ENCODE measurements at regions not wholly inside any gene's neighbourhood (a gene's known extent, or its start where the extent isn't known, plus 50 kb on each side); places are given as distances from the start of the nearest gene placed in this dataset.

DNA sequence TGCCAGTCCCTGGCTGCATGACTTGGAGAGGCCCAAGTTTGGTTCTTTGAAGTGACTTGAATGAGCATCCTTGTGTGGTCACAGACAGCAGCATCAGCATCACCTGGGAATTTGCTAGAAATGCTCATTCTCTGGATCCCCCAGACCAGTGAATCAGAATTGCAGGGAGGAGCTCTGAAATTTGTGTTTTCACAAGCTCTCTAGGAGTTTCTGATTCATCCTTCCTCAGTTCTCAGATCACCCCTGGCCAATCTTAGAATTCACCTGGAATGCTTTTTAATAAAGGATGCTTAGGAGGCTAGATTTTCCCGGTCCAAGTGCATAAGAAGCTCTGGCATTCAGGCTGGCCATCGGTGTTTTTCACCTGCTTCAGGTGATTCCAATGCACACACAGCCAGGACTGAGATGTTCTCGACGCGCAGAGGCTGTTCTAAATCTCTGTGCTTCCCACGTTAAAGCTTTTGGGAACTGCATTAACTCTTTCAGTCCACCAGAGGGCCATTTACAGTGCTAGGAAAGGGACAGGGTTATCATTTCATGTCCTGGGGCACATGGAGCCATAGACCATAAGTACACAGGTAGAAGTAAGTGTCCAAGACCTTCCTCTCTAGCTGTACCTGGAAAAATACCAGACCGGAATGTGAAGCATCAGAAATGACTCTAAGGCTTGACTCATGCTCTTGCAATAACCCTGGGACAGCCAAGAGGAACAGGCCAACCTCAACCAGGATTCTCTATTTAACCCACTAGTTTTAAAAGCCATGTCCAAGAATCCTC is 85.7 kb upstream of the XYLT1 start:
- no peak for TF ChIP-seq POLR2A (IDR thresholded peaks at IDR 0.05)
- TF ChIP-seq, protein P1, sequence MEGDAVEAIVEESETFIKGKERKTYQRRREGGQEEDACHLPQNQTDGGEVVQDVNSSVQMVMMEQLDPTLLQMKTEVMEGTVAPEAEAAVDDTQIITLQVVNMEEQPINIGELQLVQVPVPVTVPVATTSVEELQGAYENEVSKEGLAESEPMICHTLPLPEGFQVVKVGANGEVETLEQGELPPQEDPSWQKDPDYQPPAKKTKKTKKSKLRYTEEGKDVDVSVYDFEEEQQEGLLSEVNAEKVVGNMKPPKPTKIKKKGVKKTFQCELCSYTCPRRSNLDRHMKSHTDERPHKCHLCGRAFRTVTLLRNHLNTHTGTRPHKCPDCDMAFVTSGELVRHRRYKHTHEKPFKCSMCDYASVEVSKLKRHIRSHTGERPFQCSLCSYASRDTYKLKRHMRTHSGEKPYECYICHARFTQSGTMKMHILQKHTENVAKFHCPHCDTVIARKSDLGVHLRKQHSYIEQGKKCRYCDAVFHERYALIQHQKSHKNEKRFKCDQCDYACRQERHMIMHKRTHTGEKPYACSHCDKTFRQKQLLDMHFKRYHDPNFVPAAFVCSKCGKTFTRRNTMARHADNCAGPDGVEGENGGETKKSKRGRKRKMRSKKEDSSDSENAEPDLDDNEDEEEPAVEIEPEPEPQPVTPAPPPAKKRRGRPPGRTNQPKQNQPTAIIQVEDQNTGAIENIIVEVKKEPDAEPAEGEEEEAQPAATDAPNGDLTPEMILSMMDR (IDR thresholded peaks at IDR 0.05), result no peak
- no peak for TF ChIP-seq EP300 (IDR thresholded peaks at IDR 0.05)

Measured in ovary (tissue), 3 donors.